HG02798 (cell line): ENCODE measurements at regions not wholly inside any gene's neighbourhood (a gene's known extent, or its start where the extent isn't known, plus 50 kb on each side); places are given as distances from the start of the nearest gene placed in this dataset.
"Not testable (repeated sequence)": the region's sequence is repeated elsewhere in the genome, so short reads cannot be mapped to it uniquely, and the experiment has no call there.

Source experiments
- ATAC-seq: cut with Tn5 transposase; IDR thresholded peaks from one replicate; pipeline ENCODE4 v1.9.1; 2021; ENCODE audit warnings: mild to moderate bottlenecking; ENCODE audit not compliant: unreplicated experiment, poor library complexity

DNA sequence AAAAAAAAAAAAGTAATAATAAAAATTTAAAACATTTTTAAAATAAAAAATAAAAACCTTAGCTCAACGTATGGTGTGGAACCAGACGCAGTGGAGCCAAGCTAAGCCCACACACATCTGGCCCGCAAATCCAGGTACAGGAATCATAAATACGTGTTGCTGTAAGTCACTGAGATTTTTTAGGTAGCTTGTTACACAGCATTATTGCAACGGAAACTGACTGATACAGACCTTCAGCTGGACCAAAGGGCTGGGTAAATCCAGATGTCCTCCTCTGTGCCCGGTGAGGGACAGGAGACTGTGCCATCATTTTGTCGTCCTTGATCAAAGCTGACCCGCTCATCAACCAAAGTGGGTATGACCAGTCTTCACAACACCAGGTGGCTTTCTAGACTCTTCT, 104.9 kb downstream of the TMEM130 start:
- ATAC-seq, result no peak

DNA sequence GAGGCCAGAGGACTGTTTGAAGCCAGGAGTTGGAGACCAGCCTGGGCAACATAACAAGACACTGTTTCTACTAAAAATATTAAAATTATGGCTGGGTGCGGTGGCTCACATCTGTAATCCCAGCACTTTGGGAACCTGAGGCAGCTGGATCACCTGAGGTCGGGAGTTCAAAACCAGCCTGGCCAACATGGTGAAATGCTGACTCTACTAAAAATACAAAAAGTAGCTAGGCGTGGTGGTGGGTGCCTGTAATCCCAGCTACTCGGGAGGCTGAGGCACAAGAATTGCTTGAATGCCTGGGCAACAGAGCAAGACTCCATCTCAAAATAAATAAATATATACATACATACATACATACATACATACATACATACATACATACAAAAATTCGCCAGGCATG, 99.7 kb downstream of the TMEM130 start:
- ATAC-seq, result not testable (repeated sequence)

DNA sequence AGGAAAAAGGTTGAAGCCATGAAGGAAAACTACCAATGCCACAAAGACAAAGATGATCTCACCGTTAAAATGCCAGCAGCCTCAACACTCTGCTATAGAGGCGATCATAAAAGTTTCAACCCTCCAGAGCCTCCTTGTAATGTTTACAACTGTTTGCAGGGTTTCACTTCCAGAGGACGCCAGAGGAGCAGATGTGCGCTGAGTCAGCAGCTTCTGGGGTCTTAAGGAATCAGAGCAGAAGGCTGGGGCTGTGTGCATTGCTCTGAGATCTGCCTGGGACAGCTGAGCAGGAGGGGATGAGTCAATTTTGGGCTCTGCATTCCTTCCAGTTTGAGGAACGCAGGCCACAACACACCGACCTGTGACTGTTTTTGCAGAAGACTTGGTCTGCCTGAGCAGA, 98.3 kb downstream of the TMEM130 start:
- peak; percentile 58 for ATAC-seq

DNA sequence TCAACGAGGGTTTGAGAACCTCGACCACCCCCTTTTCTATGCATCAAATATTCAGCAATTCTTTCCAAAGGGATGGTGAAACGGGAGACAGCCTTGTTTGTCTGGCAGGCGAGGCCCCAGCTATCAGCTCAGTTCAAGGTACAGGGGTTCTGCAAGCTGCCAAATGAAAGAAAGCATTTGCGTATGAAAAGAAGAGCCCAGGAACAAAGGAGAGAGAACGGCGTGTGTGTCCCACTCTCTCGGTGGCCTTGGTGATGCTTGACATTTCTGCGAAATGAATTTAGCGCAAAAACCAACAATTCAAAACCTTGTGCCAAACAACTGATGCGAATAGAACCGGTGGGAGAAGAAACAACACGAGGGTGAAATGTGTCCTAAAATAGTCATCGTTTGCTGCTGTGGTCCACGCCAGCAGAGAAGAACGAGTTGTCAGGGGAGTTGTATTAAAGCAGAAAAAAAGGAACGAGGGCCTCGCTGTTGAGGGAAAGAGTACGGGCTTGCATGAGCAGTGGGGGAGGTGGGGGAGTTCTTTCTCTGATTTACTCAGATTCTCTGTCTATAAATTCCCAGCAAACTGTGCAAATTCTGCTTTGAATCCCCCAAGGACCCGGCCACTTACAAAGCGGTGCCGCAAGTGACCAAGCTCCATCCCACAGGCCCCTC, 97.7 kb downstream of the TMEM130 start:
- no peak for ATAC-seq

DNA sequence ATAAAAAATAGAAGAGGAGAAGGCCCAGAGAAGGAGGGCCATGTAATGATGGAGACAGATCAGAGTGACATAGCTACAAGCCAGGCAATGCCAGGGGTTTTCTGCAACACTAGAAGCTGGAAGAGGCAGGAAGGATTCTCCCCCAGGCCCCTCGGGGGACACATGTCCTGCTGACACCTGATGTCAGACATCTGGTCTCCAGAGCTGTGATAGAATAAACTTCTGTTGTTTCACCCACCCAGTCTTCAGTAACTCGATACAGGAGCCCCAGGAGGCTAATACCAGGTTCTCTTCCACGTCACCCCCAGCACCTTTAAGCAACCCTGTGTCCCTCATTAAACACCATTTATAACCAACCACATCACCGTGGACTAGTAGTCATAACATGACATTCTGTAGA, 94.9 kb downstream of the TMEM130 start:
- no peak for ATAC-seq

DNA sequence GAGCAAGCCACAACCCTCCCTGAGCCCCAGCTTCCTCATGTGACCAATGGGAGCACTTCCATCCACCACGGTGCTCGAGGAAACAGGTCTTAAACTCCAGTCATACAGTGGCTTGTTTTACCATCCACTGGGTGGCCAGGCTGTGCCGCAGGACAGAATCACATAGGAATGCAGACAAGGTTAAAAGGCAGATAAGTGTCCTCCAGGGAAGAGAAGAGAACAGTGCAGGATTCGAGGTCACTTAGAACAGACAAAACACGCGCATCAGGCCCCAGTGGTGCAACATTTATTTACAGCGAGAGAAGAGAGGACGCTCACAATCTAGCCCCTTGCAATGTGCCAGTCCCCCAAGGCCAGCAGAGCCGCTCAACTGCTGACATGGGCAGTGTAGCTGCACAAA, 92.8 kb downstream of the TMEM130 start:
- ATAC-seq, result no peak

DNA sequence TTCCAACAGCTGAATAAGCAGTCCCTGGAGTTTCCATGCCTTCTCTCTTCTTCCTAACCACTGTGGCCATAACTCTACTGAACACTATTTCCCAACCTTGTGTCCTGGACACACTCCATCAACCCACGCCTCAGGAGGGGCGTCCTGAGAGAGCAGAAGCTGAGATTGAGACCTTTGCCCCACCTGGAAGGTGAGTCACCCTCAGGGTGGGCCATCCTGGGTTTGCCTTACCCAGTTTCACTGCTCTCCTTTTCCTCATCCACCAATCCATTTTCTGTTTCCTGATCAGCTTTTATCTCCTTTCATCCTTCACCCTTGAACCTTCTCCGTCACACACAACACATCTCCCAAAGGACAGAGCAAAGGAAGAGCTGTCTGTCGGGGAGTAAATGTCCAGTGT, 91.4 kb downstream of the TMEM130 start:
- no peak for ATAC-seq

DNA sequence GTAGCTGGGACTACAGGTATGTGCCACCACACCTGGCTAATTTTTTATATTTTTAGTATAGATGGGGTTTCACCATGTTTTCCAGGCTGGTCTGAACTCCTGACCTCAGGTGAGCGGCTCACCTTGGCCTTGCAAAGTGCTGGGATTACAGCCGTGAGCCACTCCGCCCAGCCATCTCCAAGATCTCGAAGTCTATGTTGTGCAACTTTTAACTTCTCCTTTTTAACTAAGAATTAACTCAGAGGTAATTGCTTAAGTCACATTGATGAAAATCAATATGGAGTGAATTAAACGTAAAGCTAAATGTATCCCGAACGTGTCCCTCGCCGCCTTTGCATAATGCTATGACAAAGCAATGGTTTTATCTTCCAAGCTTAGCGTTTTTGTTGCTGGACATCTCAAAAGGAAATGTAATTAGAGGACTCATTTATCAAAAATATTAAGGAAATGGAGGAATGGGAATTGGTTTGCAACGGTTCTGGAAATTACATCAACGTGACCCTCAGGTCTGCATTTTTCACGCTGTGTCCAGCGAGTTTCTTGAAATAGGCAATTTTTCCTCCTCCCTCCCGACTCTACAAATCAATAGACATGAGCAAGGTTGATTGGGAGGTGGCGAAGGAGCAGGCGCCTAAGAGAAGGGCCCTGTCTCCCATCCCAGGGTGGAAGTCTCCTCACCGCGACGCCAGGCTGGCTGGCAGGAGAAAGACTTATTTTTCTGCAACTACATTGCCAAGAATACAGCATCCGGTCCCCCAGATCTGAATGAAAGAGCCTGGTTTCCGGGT, 89.8 kb downstream of the TMEM130 start:
- no peak for ATAC-seq

DNA sequence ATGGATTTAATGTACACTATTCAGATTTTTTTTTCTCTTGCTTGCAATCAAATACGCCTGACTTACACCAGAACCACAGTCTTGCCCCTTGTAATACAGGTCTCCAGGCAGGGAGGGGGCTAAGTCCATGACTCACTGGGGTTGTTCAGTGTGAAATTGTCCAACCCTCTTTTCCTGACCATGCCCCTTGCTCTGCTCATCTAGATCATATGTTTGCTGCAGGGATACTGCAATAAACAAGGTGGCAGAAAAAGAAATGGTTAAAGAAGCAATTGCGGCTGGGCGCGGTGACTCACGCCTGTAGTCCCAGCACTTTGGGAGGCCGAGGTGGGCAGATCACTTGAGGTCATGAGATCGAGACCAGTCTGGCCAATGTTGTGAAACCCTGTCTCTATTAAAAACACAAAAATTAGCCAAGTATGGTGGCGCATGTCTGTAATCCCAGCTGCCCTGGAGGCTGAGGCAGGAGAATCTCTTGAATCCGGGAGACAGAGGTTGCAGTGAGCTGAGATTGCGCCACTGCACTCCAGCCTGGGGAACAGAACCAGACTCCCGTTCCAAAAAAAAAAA, 85.5 kb downstream of the TMEM130 start:
- no peak for ATAC-seq

DNA sequence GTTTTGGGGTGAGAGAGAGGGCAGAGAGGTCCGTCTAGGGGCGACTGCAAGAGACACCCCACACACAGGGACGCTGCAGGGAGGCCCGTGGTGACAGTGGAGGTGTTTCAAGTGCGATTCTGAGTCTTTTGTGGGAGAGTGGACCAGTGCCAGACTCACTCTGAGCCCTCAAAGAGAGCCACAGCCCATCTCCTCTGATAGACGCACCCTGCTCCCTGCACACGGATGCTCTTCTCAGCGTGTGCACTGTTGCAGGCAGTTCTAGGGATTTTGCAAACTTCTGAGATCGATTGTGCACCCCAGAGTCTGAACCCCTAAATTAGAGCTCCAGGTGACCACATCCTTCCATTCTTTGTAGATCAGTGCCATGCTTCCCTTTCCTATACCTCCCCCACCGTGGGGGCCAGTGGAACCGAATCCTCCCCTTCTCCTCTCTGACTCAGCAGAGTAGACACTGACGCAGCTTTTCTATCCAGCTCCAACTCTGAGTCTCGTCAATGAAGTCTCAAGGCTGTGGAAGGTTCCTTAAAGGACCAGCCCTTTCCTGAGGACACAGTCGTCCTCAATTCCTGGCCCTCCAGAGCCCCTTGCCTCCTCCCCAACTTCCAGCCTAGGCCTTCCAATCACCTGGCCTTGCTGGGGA, 83.8 kb downstream of the TMEM130 start:
- no peak for ATAC-seq

DNA sequence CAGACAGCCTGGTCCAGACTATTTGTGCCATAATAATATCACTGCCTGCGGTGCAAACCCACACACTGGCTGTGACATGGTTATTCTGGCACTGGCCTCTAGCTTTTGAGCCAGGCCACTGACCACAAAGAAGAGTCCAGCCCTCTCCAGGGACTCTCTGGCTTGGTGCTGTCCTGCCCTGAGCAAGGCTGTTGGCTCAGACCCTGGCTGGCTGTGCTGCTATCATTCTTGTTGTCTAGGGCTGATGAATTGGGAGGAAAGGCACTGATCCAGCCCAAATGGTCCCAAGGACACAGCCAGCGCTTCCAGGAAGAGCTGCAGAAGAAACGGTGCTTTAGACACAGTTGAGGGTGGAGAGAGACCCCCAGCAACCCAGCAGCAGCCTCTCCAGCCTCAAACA, 80.8 kb downstream of the TMEM130 start:
- no peak for ATAC-seq

DNA sequence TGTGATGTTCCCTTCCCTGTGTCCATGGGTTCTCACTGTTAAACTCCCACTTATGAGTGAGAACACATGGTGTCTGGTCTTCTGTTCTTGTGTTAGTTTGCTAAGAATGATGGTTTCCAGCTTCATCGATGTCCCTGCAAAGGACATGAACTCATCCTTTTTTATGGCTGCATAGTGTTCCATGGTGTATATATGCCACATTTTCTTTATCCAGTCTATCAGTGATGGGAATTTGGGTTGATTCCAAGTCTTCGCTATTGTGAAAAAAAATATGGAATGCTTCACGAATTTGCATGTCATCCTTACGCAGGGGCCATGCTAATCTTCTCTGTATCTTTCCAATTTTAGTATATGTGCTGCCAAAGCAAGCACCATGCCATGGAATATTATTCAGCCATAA, 75.4 kb downstream of the TMEM130 start:
- not testable (repeated sequence) for ATAC-seq

DNA sequence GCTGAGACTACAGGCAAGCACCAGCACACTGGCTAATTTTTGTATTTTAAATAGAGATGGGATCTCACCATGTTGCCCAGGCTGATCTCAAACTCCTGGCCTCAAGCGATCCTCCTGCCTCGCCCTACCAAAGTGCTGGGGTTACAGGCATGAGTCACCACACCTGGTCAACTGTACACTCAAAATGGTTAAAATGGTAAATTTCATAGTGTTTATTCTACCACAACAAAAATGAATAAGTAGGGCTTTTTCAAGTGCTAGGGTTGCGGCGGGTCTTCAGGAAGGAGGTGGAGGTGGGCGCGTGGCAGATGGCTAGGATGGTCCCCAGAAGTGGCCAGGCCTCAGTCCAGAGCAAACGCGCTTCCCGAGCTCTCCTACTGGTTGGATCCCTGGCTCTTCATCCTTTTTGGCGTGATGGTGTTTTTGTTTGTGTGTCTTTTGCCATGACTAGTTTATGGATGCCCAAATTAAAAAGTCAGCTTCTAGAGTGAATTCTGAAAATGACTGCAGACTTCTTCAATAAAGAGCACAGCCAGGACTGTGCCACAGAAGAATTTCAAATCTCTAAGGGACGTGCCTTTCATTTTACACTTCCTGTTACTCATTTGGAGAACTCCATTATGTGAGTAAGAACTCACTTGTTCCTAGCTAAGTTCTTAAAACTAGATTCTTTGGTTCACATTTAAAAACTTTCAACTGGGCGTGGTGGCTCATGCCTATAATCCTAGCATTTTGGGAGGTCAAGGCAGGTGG, 73.9 kb downstream of the TMEM130 start:
- ATAC-seq, result peak; percentile 74
